LNCaP clone FGC (cell line): ENCODE measurements at regions not wholly inside any gene's neighbourhood (a gene's known extent, or its start where the extent isn't known, plus 50 kb on each side); places are given as distances from the start of the nearest gene placed in this dataset.

Experiments used
- DNase-seq: peaks from one replicate; pipeline ENCODE4 v3.0.0-alpha.2; 2011; ENCODE audit warnings: low read depth
- H3K4me3 ChIP-seq: 2 replicates; pipeline ENCODE4 v1.5.1; 2011; ENCODE audit warnings: mild to moderate bottlenecking, low read depth, low read length, control low read depth
- TF ChIP-seq, protein P1 (sequence below): IDR thresholded peaks from 2 replicates; pipeline ENCODE4 v1.5.1; 2012; ENCODE audit warnings: mild to moderate bottlenecking; ENCODE audit not compliant: control insufficient read depth, insufficient read depth; ENCODE audit errors: extremely low read depth

- no peak overlapping the region for H3K4me3 ChIP-seq
- no peak for DNase-seq
- TF ChIP-seq, protein P1, sequence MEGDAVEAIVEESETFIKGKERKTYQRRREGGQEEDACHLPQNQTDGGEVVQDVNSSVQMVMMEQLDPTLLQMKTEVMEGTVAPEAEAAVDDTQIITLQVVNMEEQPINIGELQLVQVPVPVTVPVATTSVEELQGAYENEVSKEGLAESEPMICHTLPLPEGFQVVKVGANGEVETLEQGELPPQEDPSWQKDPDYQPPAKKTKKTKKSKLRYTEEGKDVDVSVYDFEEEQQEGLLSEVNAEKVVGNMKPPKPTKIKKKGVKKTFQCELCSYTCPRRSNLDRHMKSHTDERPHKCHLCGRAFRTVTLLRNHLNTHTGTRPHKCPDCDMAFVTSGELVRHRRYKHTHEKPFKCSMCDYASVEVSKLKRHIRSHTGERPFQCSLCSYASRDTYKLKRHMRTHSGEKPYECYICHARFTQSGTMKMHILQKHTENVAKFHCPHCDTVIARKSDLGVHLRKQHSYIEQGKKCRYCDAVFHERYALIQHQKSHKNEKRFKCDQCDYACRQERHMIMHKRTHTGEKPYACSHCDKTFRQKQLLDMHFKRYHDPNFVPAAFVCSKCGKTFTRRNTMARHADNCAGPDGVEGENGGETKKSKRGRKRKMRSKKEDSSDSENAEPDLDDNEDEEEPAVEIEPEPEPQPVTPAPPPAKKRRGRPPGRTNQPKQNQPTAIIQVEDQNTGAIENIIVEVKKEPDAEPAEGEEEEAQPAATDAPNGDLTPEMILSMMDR: no peak
Measured at GRCh38 chr1:199273837-199274379, 635.1 kb downstream of the PTPRC start.

DNA sequence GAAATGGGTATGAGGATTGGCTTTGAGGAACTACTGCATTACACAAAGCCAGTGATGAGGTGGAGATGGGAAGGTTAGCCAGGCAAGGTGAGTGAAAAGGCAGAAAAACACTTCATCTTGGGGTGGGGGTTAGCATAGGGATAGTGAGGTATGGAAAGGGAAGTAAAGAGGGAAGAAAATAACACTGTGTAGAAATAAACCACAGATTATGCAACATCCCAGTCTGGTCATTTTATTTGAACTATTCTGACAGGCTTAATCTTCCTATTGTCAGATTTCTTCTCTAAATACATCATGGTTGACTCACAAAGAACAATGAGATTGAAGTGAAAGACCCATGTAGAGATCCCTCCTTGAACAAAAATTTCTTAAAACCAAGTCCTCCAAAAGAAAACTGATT lies 640.2 kb downstream of the PTPRC start:
- TF ChIP-seq, protein P1: no peak
- DNase-seq: no peak
- no peak overlapping the region for H3K4me3 ChIP-seq

- TF ChIP-seq, protein P1: no peak
- no peak for DNase-seq
- no peak overlapping the region for H3K4me3 ChIP-seq
Measured at GRCh38 chr1:199279872-199280645, 641.2 kb downstream of the PTPRC start.

GRCh38 chr1:199282751-199283305 lies 644.0 kb downstream of the PTPRC start:
- no peak for DNase-seq
- TF ChIP-seq, protein P1: no peak
- H3K4me3 ChIP-seq: no peak overlapping the region

DNA sequence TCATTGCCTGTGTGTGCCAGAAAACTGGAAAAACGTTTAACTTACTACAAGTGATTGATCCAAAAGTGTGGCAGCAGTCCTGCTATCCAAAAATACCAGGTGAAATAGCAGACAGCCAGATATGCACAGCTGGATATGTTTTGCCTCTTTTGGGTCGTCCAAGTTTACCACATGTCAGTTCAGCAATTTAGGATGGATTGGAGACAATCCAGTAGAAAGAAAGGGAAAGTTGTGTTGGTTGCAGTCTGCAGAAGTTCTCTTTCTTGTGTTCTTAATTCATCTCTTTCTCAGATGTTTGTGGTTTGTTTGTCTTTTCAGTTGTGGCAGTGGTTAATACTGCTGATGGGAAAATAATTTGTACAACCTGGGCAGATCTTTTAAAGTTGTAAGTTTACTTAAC lies 645.0 kb downstream of the PTPRC start:
- DNase-seq: no peak
- TF ChIP-seq, protein P1: no peak
- H3K4me3 ChIP-seq: no peak overlapping the region

DNA sequence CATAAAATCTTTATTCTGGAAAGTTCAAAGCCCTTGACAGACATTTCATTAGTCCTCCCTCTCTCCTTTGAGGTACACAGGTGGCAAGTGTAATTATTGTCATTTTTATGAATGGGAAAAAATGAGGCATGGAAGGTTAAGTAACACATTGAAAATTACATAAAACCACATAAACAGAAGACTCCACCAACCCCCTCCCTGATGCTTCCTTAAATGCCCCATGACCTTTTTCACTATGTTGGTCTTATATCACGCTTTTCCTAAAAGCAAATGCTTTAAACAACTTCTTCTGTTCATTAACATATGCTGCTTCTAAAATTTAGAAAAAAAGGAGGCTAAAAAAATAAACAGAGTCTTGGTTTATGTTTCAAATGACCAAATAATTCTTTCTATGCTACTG lies 648.4 kb downstream of the PTPRC start:
- DNase-seq: no peak
- TF ChIP-seq, protein P1: no peak
- H3K4me3 ChIP-seq: no peak overlapping the region
